PC-3 (cell line): ENCODE measurements at regions not wholly inside any gene's neighbourhood (a gene's known extent, or its start where the extent isn't known, plus 50 kb on each side); places are given as distances from the start of the nearest gene placed in this dataset.

Experiments
- ATAC-seq: fragments of 200-7000 bp; cut with Tn5 transposase; 2 replicates; pipeline ENCODE4 v1.9.1; 2020; ENCODE audit warnings: mild to moderate bottlenecking, moderate library complexity
- BruUV-seq: library from RNA; stranded (reverse); fragments of 400-500 nt; replicated peaks from 2 replicates; lab custom pipeline; 2021; lab: Mats Ljungman, UMichigan
- CTCF ChIA-PET: fragments of 300-600 bp; sonication (Branson Sonifier 250); formaldehyde crosslinking; loops from one replicate; lab custom pipeline; 2022; ENCODE audit warnings: antibody characterized with exemption; lab: Charles Lee
- POLR2A ChIA-PET: fragments of 300-600 bp; sonication (Branson Sonifier 250); formaldehyde crosslinking; loops from one replicate; lab custom pipeline; 2022; ENCODE audit warnings: antibody characterized with exemption; ENCODE audit not compliant: unreplicated experiment; lab: Charles Lee
- DNase-seq: peaks from one replicate; pipeline ENCODE4 v3.0.0-alpha.2; 2015
- H2AFZ ChIP-seq: fragments of 300-600 bp; sonication (generic); 2 replicates; pipeline ENCODE4 v1.6.0; 2016; ENCODE audit warnings: antibody characterized with exemption, low read length
- H3F3A ChIP-seq: fragments of 300-600 bp; sonication (generic); one replicate; pipeline ENCODE4 v1.6.0; 2017; ENCODE audit warnings: antibody characterized with exemption, low read length, control low read depth, mild to moderate bottlenecking; ENCODE audit not compliant: unreplicated experiment
- H3K27ac ChIP-seq: fragments of 300-600 bp; sonication (generic); 2 replicates; pipeline ENCODE4 v1.5.1; 2016; ENCODE audit warnings: mild to moderate bottlenecking, low read length
- H3K27me3 ChIP-seq: fragments of 300-600 bp; sonication (generic); 2 replicates; pipeline ENCODE4 v1.6.1; 2016; ENCODE audit warnings: low read length, mixed read lengths
- H3K36me3 ChIP-seq: fragments of 300-600 bp; sonication (generic); 2 replicates; pipeline ENCODE4 v1.6.1; 2016; ENCODE audit warnings: low read depth, mixed run types, low read length, mixed read lengths
- H3K4me1 ChIP-seq: fragments of 300-600 bp; sonication (generic); 2 replicates; pipeline ENCODE4 v1.5.1; 2016; ENCODE audit warnings: low read length; ENCODE audit not compliant: insufficient read depth
- H3K4me2 ChIP-seq: fragments of 300-600 bp; sonication (generic); 2 replicates; pipeline ENCODE4 v1.6.0; 2016; ENCODE audit warnings: low read length
- H3K4me3 ChIP-seq: fragments of 300-600 bp; sonication (generic); 2 replicates; pipeline ENCODE4 v1.5.1; 2016; ENCODE audit warnings: mild to moderate bottlenecking, low read length, mixed read lengths
- H3K79me2 ChIP-seq: fragments of 300-600 bp; sonication (generic); 2 replicates; pipeline ENCODE4 v1.6.1; 2017; ENCODE audit warnings: low read length, mixed read lengths
- H3K9ac ChIP-seq: fragments of 300-600 bp; sonication (generic); 2 replicates; pipeline ENCODE4 v1.6.0; 2016; ENCODE audit warnings: mild to moderate bottlenecking, low read length
- H3K9me2 ChIP-seq: fragments of 300-600 bp; sonication (generic); replicated peaks from 2 replicates; pipeline ENCODE4 v1.6.1; 2016; ENCODE audit warnings: mixed run types, low read length, mixed read lengths
- H3K9me3 ChIP-seq: fragments of 300-600 bp; sonication (generic); 2 replicates; pipeline ENCODE4 v1.6.1; 2016; ENCODE audit warnings: low read length, mixed read lengths
- H4K20me1 ChIP-seq: fragments of 300-600 bp; sonication (generic); 2 replicates; pipeline ENCODE4 v1.6.1; 2016; ENCODE audit warnings: low read length, mixed read lengths
- CTCF ChIP-seq: fragments of 300-600 bp; sonication (generic); conservative IDR thresholded peaks from 2 replicates; pipeline ENCODE4 v1.5.1; 2017; ENCODE audit warnings: antibody characterized with exemption, low read depth, mild to moderate bottlenecking, low read length
- EZH2 ChIP-seq: fragments of 300-600 bp; sonication (generic); IDR thresholded peaks from one replicate; pipeline ENCODE4 v1.6.1; 2017; ENCODE audit warnings: antibody characterized with exemption, mild to moderate bottlenecking, low read length; ENCODE audit not compliant: unreplicated experiment
- EZH2phosphoT487 ChIP-seq: fragments of 300-600 bp; sonication (generic); IDR thresholded peaks from 2 replicates; pipeline ENCODE4 v1.6.1; 2018; ENCODE audit warnings: mild to moderate bottlenecking, antibody characterized with exemption, low read length, borderline replicate concordance
- intact Hi-C: fragments of 100-400 bp; cut with micrococcal nuclease; formaldehyde crosslinking; loops from 2 replicates; pipeline ENCODE4 v1.9.0; 2023

- TF ChIP-seq EZH2 (no peak), CTCF (no peak), EZH2phosphoT487 (no peak)
These were observed 503.6 kb upstream of the PAPPA start for GRCh38 chr9:115649991-115650472.

GRCh38 chr9:115650768-115651167 lies 502.8 kb upstream of the PAPPA start:
- H3K27ac ChIP-seq: no peak overlapping the region
- no peaks in the 10 kb centered on the region for H3F3A ChIP-seq
- no peaks in the 10 kb centered on the region for H3K79me2 ChIP-seq
- H3K36me3 ChIP-seq: no peaks in the 10 kb centered on the region
- no peak overlapping the region for H2AFZ ChIP-seq
- ATAC-seq (no peak), DNase-seq (no peak)
- H3K4me2 ChIP-seq: no peak overlapping the region
- ChIA-PET CTCF (no interaction called here), POLR2A (no interaction called here)
- H3K4me1 ChIP-seq: no peaks in the 10 kb centered on the region
- H3K9me3 ChIP-seq: no peaks in the 10 kb centered on the region
- H3K4me3 ChIP-seq: no peak overlapping the region
- no peaks in the 10 kb centered on the region for H4K20me1 ChIP-seq
- no peak for TF ChIP-seq EZH2phosphoT487
- H3K9me2 ChIP-seq: no peaks in the 10 kb centered on the region
- H3K9ac ChIP-seq: no peak overlapping the region
- no TSS peak for BruUV-seq
- no peaks in the 10 kb centered on the region for H3K27me3 ChIP-seq
- intact Hi-C loops: no loop called here

More at GRCh38 chr9:115649991-115650472, 503.6 kb upstream of the PAPPA start:
- Histone ChIP-seq H3K9me3 (no peaks in the 10 kb centered on the region), H3K9me2 (no peaks in the 10 kb centered on the region), H3K27ac (no peak overlapping the region), H3K36me3 (no peaks in the 10 kb centered on the region), H3K4me2 (no peak overlapping the region), H3F3A (no peaks in the 10 kb centered on the region), H3K27me3 (no peaks in the 10 kb centered on the region), H3K4me3 (no peak overlapping the region), H2AFZ (no peak overlapping the region), H4K20me1 (no peaks in the 10 kb centered on the region), H3K9ac (no peak overlapping the region), H3K79me2 (no peaks in the 10 kb centered on the region), H3K4me1 (no peaks in the 10 kb centered on the region)
- CTCF ChIA-PET: no interaction called here
- no TSS peak for BruUV-seq
- intact Hi-C loops: no loop called here
- POLR2A ChIA-PET: no interaction called here
- DNase-seq: no peak
- no peak for ATAC-seq

- no peaks in the 10 kb centered on the region for H3K4me1 ChIP-seq
- H2AFZ ChIP-seq: no peak overlapping the region
- CTCF ChIA-PET: no interaction called here
- TF ChIP-seq EZH2 (no peak), CTCF (no peak), EZH2phosphoT487 (no peak)
- BruUV-seq: no TSS peak
- H3K9me3 ChIP-seq: no peaks in the 10 kb centered on the region
- no peak overlapping the region for H3K4me2 ChIP-seq
- H3F3A ChIP-seq: no peaks in the 10 kb centered on the region
- no peaks in the 10 kb centered on the region for H3K79me2 ChIP-seq
- no peak overlapping the region for H3K27ac ChIP-seq
- no peak for ATAC-seq
- intact Hi-C loops: no loop called here
- no peak for DNase-seq
- H3K9me2 ChIP-seq: no peaks in the 10 kb centered on the region
- no peak overlapping the region for H3K9ac ChIP-seq
- POLR2A ChIA-PET: no interaction called here
- H3K4me3 ChIP-seq: no peak overlapping the region
- H3K36me3 ChIP-seq: no peaks in the 10 kb centered on the region
- H4K20me1 ChIP-seq: no peaks in the 10 kb centered on the region
- H3K27me3 ChIP-seq: no peaks in the 10 kb centered on the region
These were observed 502.1 kb upstream of the PAPPA start for GRCh38 chr9:115651461-115651860.
